ENCODE measurements at regions not wholly inside any gene's neighbourhood (a gene's known extent, or its start where the extent isn't known, plus 50 kb on each side); places are given as distances from the start of the nearest gene placed in this dataset.

DNA sequence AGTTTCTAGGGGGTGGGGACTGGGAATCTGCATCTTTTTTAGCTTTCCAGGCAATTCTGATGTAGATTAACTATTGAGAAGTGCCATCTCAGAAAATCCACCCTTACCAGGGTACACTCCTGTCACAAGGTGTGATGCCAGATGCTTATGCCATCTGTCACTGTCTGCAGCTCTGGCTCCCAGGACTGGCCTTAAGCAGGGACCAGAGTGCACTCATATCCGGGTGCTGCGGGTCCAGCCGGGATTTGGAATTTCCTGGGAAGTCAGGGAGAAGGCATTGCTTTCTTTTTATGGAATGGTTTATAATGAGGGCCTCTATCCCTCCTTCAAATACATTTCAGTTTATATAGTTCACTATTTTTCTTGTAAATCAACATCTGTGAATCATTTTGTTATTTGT lies 92.6 kb downstream of the TMEM174 start:
- TF ChIP-seq, protein P1, sequence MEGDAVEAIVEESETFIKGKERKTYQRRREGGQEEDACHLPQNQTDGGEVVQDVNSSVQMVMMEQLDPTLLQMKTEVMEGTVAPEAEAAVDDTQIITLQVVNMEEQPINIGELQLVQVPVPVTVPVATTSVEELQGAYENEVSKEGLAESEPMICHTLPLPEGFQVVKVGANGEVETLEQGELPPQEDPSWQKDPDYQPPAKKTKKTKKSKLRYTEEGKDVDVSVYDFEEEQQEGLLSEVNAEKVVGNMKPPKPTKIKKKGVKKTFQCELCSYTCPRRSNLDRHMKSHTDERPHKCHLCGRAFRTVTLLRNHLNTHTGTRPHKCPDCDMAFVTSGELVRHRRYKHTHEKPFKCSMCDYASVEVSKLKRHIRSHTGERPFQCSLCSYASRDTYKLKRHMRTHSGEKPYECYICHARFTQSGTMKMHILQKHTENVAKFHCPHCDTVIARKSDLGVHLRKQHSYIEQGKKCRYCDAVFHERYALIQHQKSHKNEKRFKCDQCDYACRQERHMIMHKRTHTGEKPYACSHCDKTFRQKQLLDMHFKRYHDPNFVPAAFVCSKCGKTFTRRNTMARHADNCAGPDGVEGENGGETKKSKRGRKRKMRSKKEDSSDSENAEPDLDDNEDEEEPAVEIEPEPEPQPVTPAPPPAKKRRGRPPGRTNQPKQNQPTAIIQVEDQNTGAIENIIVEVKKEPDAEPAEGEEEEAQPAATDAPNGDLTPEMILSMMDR (IDR thresholded peaks at IDR 0.05; ENCODE audit: extremely low read depth, missing control alignments) = no peak
- DNase-seq (ENCODE audit: low spot score) = no peak

GRCh38 chr5:73264631-73265030 lies 91.6 kb downstream of the TMEM174 start:
- DNase-seq (ENCODE audit: low spot score) = no peak
- TF ChIP-seq, protein P1 (IDR thresholded peaks at IDR 0.05; ENCODE audit: extremely low read depth, missing control alignments) = no peak

- no peak for DNase-seq (ENCODE audit: low spot score)
- TF ChIP-seq, protein P1 (IDR thresholded peaks at IDR 0.05; ENCODE audit: extremely low read depth, missing control alignments) = no peak
Measured at GRCh38 chr5:73263001-73263710, 90.2 kb downstream of the TMEM174 start.

DNA sequence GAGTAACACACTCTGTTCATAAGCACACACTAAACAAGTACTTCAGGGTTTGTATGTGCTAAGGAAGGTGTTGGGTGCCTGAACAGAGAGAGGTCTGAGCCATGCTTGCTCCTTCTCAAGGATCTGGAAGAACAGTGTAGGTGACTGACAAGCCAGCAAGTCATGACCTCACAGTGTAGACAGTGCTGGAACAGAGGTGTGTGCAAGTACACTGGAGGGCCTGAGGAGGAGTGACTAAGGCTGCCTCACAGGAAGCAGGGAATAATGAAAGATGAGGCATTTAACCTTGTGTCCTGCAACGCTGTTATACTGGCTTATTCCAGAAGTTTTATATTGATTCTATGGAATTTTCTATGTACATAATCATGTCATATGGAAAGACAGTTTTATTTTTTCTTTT lies 83.9 kb downstream of the TMEM174 start:
- no peak for DNase-seq (ENCODE audit: low spot score)

DNA sequence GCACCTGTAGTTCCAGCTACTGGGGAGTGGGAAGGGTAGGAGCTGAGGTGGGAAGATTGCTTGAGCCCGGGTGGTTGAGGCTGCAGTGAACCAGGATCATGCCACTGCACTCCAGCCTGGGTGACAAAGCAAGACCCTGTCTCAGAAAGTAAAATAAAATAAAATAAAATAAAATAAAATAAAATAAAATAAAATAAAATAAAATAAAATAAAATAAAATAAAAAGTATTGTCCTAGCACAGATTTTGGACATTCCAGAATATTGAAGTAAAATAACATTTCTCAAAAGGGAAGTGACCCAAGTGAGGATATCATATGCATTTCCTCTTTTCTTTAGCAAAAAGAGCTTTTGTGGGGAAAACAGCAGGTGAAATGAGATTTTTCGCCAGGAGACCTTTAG lies 83.5 kb downstream of the TMEM174 start:
- TF ChIP-seq, protein P1 (IDR thresholded peaks at IDR 0.05; ENCODE audit: extremely low read depth, missing control alignments) = no peak
- no peak for DNase-seq (ENCODE audit: low spot score)

More for the DNA sequence above, 83.9 kb downstream of the TMEM174 start:
- TF ChIP-seq, protein P1 (IDR thresholded peaks at IDR 0.05; ENCODE audit: extremely low read depth, missing control alignments) = no peak

DNA sequence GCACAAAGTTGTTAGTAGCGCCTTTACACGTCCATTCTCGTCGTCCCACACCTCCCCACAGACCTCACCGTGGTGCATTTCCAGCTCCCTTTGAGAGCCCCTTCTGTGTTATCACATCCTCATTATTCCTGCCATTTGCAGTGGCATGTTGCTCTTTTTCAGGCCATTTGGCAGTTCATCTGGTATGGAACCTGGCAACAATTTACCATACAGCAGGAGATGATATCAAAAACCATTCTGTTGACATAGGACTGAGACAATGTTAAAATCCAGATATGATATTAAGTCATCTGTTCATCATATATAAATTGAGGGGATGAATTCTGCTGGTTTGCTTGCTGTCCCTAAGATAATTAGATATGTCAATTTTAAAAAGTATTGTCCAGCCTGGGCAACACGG lies 83.0 kb downstream of the TMEM174 start:
- DNase-seq (ENCODE audit: low spot score) = no peak
- TF ChIP-seq, protein P1 (IDR thresholded peaks at IDR 0.05; ENCODE audit: extremely low read depth, missing control alignments) = no peak

DNA sequence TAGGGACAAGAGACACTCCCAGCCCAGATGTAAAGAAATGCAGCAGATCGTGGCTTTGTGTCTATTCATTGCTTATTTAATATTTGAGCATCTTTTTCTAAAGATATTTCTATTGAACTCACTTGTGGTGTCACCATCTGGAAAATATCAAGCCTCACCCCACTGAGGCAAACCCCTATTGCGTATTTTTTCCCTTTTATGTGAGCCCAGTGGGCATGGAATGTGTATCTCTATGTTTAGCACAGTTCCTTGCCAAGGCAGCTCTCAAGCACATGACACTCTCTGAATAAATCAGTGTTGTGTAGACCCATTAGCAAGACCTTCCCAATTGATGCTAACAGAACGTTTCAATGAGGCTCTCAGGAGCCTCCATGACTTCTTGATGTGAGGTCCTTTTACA lies 81.6 kb downstream of the TMEM174 start:
- no peak for DNase-seq (ENCODE audit: low spot score)
- TF ChIP-seq, protein P1 (IDR thresholded peaks at IDR 0.05; ENCODE audit: extremely low read depth, missing control alignments) = no peak
